ENCODE measurements at regions not wholly inside any gene's neighbourhood (a gene's known extent, or its start where the extent isn't known, plus 50 kb on each side); places are given as distances from the start of the nearest gene placed in this dataset.
"Not testable (repeated sequence)": the region's sequence is repeated elsewhere in the genome, so short reads cannot be mapped to it uniquely, and the experiment has no call there.

DNA sequence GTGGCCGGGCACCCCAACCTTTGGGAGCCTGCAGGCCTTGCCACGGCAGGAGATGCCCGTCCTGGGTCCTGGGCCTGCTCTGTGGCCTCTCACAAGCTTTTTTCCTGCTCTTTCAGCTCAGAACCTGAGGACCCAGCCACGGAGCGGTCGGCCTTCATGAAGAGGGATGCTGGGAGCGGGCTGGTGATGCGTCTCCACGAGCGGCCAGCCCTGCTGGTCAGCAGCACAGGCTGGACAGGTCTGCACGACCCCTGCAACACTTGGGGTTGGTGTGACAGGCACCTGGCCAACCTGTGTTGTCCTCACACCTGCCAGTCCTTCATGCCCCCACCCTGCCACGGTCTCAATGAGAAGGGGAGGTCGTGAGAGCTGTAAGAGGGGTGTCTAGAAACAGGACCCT, 170.0 kb downstream of the ADRA2C start:
- no peak for DNase-seq

- not testable (repeated sequence) for DNase-seq
Measured at GRCh38 chr4:3937849-3938562, 171.8 kb downstream of the ADRA2C start.

DNA sequence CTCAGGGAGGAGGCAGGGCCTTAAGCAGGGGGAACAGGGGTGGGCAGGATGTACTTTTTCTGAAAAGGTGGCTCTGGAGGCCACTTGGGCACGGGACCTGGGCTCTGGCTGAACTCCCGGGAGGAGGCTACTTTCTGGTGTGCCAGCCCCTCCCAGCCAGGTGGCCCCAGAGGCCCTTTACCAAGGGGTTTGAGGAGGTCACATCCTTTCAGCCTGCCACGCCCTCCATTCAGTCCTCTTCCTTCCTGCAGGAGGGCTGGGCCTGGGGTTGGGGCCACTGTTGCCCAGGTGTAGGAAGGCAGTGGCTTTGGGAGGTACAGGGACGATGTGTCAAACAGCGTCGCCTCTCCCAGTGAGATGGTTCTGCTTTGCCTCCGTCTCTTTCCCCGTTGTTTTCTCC, 172.5 kb downstream of the ADRA2C start:
- DNase-seq, result not testable (repeated sequence)

DNA sequence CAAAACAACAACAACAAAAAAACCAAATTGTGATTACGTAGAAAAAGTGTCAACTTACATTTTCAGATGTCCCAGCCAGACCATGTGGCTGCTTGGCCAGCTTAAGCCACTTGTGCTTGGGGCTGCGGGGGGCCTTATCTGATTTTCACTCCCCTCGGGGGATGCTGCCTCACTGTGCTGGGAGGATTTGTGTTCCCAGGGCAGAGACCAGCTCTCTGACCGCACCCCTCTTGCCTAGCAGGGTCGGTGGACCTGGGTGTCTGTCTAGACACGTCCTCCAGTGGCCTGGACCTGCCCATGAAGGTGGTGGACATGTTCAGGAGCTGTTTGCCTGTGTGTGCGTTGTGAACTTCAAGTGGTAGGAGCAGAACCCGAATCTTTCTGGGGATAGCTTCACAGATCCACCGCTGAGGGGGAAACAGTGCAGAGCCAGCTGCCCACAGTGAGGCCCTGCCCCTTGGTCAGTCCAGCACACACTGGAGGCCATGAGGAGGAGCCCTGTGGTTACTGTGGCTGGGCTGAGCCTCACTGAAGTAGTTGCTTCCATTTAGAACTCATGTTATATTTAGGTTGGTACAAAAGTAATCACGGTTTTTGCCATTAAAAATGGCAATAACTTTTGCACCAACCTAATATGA, 173.9 kb downstream of the ADRA2C start:
- not testable (repeated sequence) for DNase-seq

DNA sequence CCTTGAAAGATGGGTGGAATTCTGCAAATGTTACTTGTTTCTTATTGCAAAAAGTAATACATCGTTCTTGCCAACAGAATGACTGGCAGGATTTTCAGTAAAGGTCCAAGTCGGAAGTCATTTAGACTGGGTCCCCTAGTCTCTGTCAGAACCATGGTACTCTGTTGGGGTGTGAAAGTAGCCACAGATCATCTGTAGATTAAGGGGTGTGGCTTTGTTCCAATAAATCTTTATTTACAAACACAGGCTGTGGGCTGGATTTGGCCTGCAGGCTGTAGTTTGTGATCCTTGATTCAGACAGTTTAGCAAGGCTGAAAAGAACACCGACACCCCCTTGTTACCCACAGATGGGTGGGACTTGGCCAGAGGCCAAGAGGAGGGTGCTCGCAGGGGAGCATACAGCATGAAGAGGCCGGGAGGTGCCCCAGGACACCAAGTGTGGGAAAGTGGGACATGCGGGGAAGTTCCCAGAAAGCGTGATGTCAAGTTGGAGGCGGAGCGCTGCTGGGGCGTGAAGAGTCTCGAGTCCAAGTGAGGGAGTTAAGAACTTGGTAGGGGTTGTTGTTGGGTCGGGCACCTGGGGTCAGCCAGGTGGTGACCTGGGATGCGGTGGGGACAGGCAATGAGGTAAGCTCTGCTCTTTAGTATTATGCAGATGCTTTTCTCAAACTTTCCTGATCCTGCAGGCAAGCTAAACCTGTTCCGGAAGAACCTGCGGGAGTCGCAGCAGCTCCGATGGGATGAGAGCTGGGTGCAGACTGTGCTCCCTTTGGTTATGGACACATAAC, 175.7 kb downstream of the ADRA2C start:
- DNase-seq, result not testable (repeated sequence)

DNA sequence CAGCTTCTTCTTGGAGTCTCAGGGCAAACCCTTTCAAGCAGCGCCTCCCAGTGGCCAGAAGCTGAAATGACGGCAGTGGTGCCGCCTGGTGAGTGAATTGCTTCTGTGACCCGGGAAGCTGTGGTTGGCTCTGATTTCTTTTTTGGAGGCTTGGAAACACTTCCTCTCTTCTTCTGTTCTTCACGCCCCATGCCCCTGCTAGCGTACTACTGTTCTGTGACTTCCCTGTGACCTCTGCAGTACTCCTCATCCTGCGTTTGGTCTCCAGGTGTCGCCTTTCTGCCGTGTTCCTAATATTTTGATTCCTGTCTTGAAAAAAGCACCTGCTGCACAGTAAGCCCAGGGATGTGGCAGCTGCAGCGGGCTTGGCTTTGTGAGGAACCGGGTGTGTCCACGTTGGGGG, 176.4 kb downstream of the ADRA2C start:
- not testable (repeated sequence) for DNase-seq

- not testable (repeated sequence) for DNase-seq
Measured at GRCh38 chr4:3943051-3943450, 176.9 kb downstream of the ADRA2C start.

GRCh38 chr4:3945511-3946290, 179.5 kb downstream of the ADRA2C start:
- no peak for DNase-seq

- not testable (repeated sequence) for DNase-seq
Measured at GRCh38 chr4:3946553-3946952, 180.4 kb downstream of the ADRA2C start.

- not testable (repeated sequence) for DNase-seq
Measured at GRCh38 chr4:3947761-3948160, 181.6 kb downstream of the ADRA2C start.

GRCh38 chr4:3948210-3948609, 182.0 kb downstream of the ADRA2C start:
- DNase-seq, result not testable (repeated sequence)

DNA sequence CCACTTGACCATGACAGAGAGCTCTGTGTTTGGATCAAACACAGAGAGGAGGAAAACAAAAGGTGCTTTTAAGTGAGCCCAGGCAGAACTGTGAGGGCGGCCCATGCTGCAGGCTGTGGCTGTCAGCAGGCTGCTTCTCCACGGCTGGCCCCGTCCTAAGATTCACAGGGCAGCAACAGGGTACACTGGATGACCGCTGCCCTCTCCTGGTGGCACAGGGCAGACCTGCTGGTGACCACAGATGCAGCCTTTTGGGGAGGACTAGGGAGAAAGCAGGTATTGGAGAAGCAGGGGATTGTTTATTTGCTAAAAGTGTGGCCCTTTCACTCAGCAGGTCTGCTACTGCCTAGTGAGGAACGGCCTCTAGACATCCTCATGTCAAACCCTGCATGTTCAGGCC, 183.7 kb downstream of the ADRA2C start:
- not testable (repeated sequence) for DNase-seq

DNA sequence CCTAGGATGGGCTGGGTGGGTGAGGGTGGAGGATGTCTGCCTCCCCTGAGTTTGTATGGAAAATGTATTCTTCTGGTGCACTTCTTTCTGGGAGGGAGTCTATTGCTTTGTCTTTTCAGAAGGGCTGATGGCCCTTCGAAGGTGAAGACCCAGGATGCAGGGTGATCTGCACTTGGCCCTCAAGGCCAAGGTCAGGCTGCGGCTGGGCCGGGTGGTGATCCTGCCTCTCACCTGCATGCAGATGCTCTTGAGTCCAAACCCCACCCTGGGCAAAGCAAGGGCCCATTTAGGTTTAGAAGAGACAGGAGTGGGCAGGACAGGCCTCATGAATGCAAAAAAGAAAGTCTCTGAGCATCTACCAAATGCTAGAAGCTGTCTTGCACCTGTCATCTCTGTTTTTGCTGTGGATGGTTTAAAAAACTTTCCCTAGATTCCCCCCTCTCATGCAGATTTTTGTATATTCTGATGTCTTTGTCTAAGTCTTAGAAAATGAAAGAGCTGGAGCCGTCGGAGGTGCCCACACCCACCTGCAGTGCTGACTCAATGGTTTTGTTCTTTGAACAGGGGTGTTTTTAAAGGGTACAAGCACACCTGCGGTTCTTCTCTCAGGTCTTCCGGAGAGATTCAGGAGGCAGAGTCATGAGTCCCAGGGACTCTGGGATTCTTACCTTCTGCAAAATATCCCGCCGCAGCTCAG, 186.4 kb downstream of the ADRA2C start:
- not testable (repeated sequence) for DNase-seq

GRCh38 chr4:3953140-3953489, 186.9 kb downstream of the ADRA2C start:
- not testable (repeated sequence) for DNase-seq

- DNase-seq, result peak; percentile 10
Measured at GRCh38 chr4:3954540-3955320, 188.5 kb downstream of the ADRA2C start.

- DNase-seq, result peak; percentile 100
Measured at GRCh38 chr4:3955321-3956164, 189.4 kb downstream of the ADRA2C start.

DNA sequence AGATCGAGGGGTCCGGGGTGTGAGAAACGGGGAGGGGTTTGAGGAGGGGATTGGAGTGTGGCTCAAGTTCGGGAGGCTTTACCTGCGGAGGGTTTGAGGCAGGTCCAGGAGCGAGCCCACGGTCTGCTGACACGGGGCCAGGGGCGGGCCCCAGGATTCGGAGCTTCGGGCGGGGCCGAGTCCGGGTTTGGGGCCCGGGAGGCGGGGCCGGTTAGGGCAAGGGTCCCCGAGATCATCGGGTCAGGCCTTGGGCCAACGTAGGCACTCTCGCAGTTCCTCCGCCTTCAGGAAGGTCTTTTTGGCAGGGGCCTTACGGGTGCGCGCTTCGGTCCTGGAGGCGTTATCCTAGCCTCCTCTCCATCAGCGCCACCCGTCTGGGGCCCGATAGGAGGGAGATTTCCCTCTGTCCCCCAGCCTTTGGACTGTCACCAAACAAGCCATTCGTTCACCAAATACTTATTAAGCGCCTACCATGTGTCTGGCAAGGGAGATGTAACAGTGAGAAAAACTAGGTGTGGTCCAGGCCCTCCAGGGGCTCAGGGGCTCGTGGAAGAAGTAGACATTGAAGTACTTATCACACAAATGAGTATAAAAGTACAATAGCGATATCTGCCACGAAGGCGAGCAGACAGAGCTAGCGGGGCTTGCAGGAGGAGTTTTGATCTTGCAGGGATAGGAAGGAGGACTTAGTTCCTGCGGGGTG, 190.1 kb downstream of the ADRA2C start:
- not testable (repeated sequence) for DNase-seq

GRCh38 chr4:3961091-3961672, 195.0 kb downstream of the ADRA2C start:
- not testable (repeated sequence) for DNase-seq

GRCh38 chr4:3964572-3965278, 198.5 kb downstream of the ADRA2C start:
- not testable (repeated sequence) for DNase-seq

Data from GDM1 (cell line).